H9 (cell line): ENCODE measurements at regions not wholly inside any gene's neighbourhood (a gene's known extent, or its start where the extent isn't known, plus 50 kb on each side); places are given as distances from the start of the nearest gene placed in this dataset.

Experiments used
- DNase-seq: peaks from one replicate; pipeline ENCODE4 v3.0.0-alpha.2; 2017
- H2AFZ ChIP-seq: one replicate; pipeline ENCODE4 v1.6.1; 2013; ENCODE audit warnings: mild to moderate bottlenecking, low read length, control low read depth, moderate library complexity
- H2AK5ac ChIP-seq: 2 replicates; pipeline ENCODE4 v1.6.1; 2013; ENCODE audit warnings: low read length, control low read depth, mixed read lengths; ENCODE audit not compliant: insufficient read length
- H2BK120ac ChIP-seq: one replicate; pipeline ENCODE4 v1.6.1; 2013; ENCODE audit warnings: low read depth, mild to moderate bottlenecking, low read length, control low read depth, inconsistent platforms; ENCODE audit not compliant: poor library complexity, severe bottlenecking
- H2BK12ac ChIP-seq: 2 replicates; pipeline ENCODE4 v1.6.1; 2013; ENCODE audit warnings: low read length, control low read depth, mixed read lengths, low read depth; ENCODE audit not compliant: insufficient read length
- H2BK15ac ChIP-seq: 2 replicates; pipeline ENCODE4 v1.6.1; 2013; ENCODE audit warnings: low read depth, low read length, control low read depth
- H2BK20ac ChIP-seq: one replicate; pipeline ENCODE4 v1.6.1; 2013; ENCODE audit warnings: low read depth, mild to moderate bottlenecking, low read length, control low read depth, inconsistent platforms; ENCODE audit not compliant: poor library complexity, severe bottlenecking
- H2BK5ac ChIP-seq: 2 replicates; pipeline ENCODE4 v1.6.1; 2013; ENCODE audit warnings: low read length, control low read depth, mixed read lengths; ENCODE audit not compliant: insufficient read length
- H3K14ac ChIP-seq: 2 replicates; pipeline ENCODE4 v1.6.1; 2013; ENCODE audit warnings: low read length, control low read depth; ENCODE audit not compliant: insufficient read depth
- H3K18ac ChIP-seq: 2 replicates; pipeline ENCODE4 v1.6.1; 2013; ENCODE audit warnings: low read depth, mild to moderate bottlenecking, mixed read lengths, low read length, control low read depth; ENCODE audit not compliant: insufficient read length
- H3K23ac ChIP-seq: 2 replicates; pipeline ENCODE4 v1.6.1; 2013; ENCODE audit warnings: low read length, control low read depth, mixed read lengths, low read depth; ENCODE audit not compliant: insufficient read length
- H3K23me2 ChIP-seq: 2 replicates; pipeline ENCODE4 v1.6.1; 2013; ENCODE audit warnings: low read depth, mild to moderate bottlenecking, mixed read lengths, low read length, control low read depth; ENCODE audit not compliant: insufficient read length, poor library complexity, severe bottlenecking
- H3K27ac ChIP-seq: 2 replicates; pipeline ENCODE4 v1.5.1; 2013; ENCODE audit warnings: low read length, control low read depth, mixed read lengths, low read depth; ENCODE audit not compliant: insufficient read length
- H3K27me3 ChIP-seq: 2 replicates; pipeline ENCODE4 v1.6.1; 2013; ENCODE audit warnings: low read length, control low read depth, inconsistent platforms; ENCODE audit not compliant: insufficient read depth
- H3K4ac ChIP-seq: 2 replicates; pipeline ENCODE4 v1.6.1; 2013; ENCODE audit warnings: low read depth, mild to moderate bottlenecking, control low read depth, inconsistent platforms, low read length, moderate library complexity
- H3K4me1 ChIP-seq: 2 replicates; pipeline ENCODE4 v1.6.1; 2013; ENCODE audit warnings: low read length, control low read depth, inconsistent platforms; ENCODE audit not compliant: insufficient read depth
- H3K4me2 ChIP-seq: 2 replicates; pipeline ENCODE4 v1.6.1; 2013; ENCODE audit warnings: low read length, control low read depth, mixed read lengths; ENCODE audit not compliant: insufficient read length, insufficient read depth
- H3K56ac ChIP-seq: 2 replicates; pipeline ENCODE4 v1.6.1; 2013; ENCODE audit warnings: low read depth, mild to moderate bottlenecking, mixed read lengths, low read length, control low read depth; ENCODE audit not compliant: insufficient read length
- H3K79me1 ChIP-seq: 2 replicates; pipeline ENCODE4 v1.6.1; 2013; ENCODE audit warnings: low read depth, mild to moderate bottlenecking, moderate library complexity, low read length, control low read depth, inconsistent platforms; ENCODE audit not compliant: insufficient read depth, poor library complexity, severe bottlenecking
- H3K79me2 ChIP-seq: 2 replicates; pipeline ENCODE4 v1.6.1; 2013; ENCODE audit warnings: low read length, control low read depth, inconsistent platforms; ENCODE audit not compliant: insufficient read depth
- H3K9ac ChIP-seq: 2 replicates; pipeline ENCODE4 v1.6.1; 2013; ENCODE audit warnings: low read length, control low read depth, mixed read lengths; ENCODE audit not compliant: insufficient read length; ENCODE audit errors: extremely low read depth
- H3K9me3 ChIP-seq: one replicate; pipeline ENCODE4 v1.6.1; 2013; ENCODE audit warnings: low read depth, low read length, inconsistent platforms; ENCODE audit not compliant: control insufficient read depth
- H3T11ph ChIP-seq: one replicate; pipeline ENCODE4 v1.6.1; 2013; ENCODE audit warnings: mild to moderate bottlenecking, low read length, control low read depth, inconsistent platforms
- H4K20me1 ChIP-seq: one replicate; pipeline ENCODE4 v1.6.1; 2013; ENCODE audit not compliant: control insufficient read depth, insufficient read length, insufficient read depth
- H4K5ac ChIP-seq: 2 replicates; pipeline ENCODE4 v1.6.1; 2013; ENCODE audit warnings: low read depth, mild to moderate bottlenecking, mixed read lengths, low read length, control low read depth; ENCODE audit not compliant: insufficient read length
- H4K8ac ChIP-seq: replicated peaks from 2 replicates; pipeline ENCODE4 v1.6.1; 2013; ENCODE audit warnings: low read length, control low read depth, mixed read lengths, low read depth; ENCODE audit not compliant: insufficient read length
- H4K91ac ChIP-seq: 2 replicates; pipeline ENCODE4 v1.6.1; 2013; ENCODE audit warnings: low read depth, mild to moderate bottlenecking, moderate library complexity, mixed read lengths, low read length, control low read depth; ENCODE audit not compliant: insufficient read length
- H3K27ac Mint-ChIP-seq, 3 experiments: 2 replicates in 2 of 3; 3 replicates in 1 of 3; pipeline ENCODE4 v1.8.0; 2020 to 2021; ENCODE audit warnings: mixed read lengths in 3 of 3, mild to moderate bottlenecking in 1 of 3, moderate library complexity in 1 of 3
- H3K27me3 Mint-ChIP-seq: 2 replicates; pipeline ENCODE4 v1.8.0; 2021; ENCODE audit warnings: low read depth, mild to moderate bottlenecking, moderate library complexity, mixed read lengths
- H3K36me3 Mint-ChIP-seq, 3 experiments: 2 replicates in 2 of 3; 3 replicates in 1 of 3; pipeline ENCODE4 v1.8.0; 2020 to 2021; ENCODE audit warnings: low read depth in 3 of 3, mixed read lengths in 3 of 3; ENCODE audit not compliant: insufficient read depth in 1 of 3
- H3K4me1 Mint-ChIP-seq, 2 experiments: 2 replicates each; pipeline ENCODE4 v1.8.0; 2020; ENCODE audit warnings: mixed read lengths in 2 of 2
- H3K4me3 Mint-ChIP-seq, 2 experiments: 2 replicates in 1 of 2; 3 replicates in 1 of 2; pipeline ENCODE4 v1.8.0; 2020 to 2021; ENCODE audit warnings: mild to moderate bottlenecking in 2 of 2, mixed read lengths in 2 of 2, moderate library complexity in 1 of 2
- H3K9me3 Mint-ChIP-seq, 2 experiments: 2 replicates in 1 of 2; 3 replicates in 1 of 2; pipeline ENCODE4 v1.8.0; 2020; ENCODE audit warnings: mild to moderate bottlenecking in 2 of 2, mixed read lengths in 2 of 2, moderate library complexity in 1 of 2
- WGBS: extraction: QIAGEN DNeasy Blood & Tissue Kit; methylation state at CpG from one replicate; pipeline ENCODE4 v1.1.7; 2013; ENCODE audit warnings: missing lambda C conversion rate, low lambda C conversion rate, mixed read lengths; ENCODE audit not compliant: insufficient read length; ENCODE audit errors: extremely low coverage; 5-methylcytosine and 5-hydroxymethylcytosine counted together
- TF ChIP-seq, protein P1 (sequence below): fragments of 200-600 bp; sonication (generic); conservative IDR thresholded peaks from 3 replicates; pipeline ENCODE4 v1.8.0; 2021; ENCODE audit warnings: antibody characterized with exemption, mild to moderate bottlenecking

DNA sequence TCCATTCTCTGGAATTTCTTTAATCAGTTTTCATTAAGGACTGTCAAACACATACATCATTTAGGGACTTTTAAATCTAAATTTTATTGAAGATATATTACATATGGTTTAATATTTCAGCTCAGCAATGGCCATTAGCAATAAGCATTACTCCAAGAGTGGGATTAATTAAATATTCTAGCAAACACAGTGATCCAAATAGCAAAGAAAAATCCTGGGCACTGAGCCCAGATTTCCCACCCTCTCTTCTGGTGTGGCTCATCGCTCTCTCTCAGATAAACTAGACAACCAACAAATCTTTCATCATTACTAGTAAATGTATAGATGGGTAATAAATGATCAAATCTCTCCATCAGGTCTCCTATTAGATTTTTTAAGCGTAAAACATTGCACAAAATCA, 53.5 kb upstream of the FOXD3 start:
- Mint-ChIP-seq H3K9me3 (no peaks in the 10 kb centered on the region), H3K4me1 (peaks cover 6 to 7% of the 10 kb centered on the region in 2 experiments), H3K36me3 (no peaks in the 10 kb centered on the region), H3K27me3 (0 out of 2 replicates have a peak, but pooled peaks cover 1% of the 10 kb centered on the region), H3K4me3 (no peak overlapping the region), H3K27ac (no peak overlapping the region)
- H2AK5ac ChIP-seq = no peak overlapping the region
- H2BK5ac ChIP-seq = no peak overlapping the region
- no peak overlapping the region for H4K5ac ChIP-seq
- no peaks in the 10 kb centered on the region for H3K79me2 ChIP-seq
- H3T11ph ChIP-seq = no peak overlapping the region
- H2AFZ ChIP-seq = no peak overlapping the region
- WGBS = no CpG with 5 or more reads among the region's 2 CpGs
- no peak overlapping the region for H3K23ac ChIP-seq
- no peak overlapping the region for H4K8ac ChIP-seq
- no peak overlapping the region for H3K56ac ChIP-seq
- no peak overlapping the region for H3K27ac ChIP-seq
- no peaks in the 10 kb centered on the region for H3K4me1 ChIP-seq
- H4K20me1 ChIP-seq = no peaks in the 10 kb centered on the region
- no peaks in the 10 kb centered on the region for H3K9me3 ChIP-seq
- no peak overlapping the region for H3K4me2 ChIP-seq
- H2BK20ac ChIP-seq = no peak overlapping the region
- H3K27me3 ChIP-seq = no peaks in the 10 kb centered on the region
- TF ChIP-seq, protein P1, sequence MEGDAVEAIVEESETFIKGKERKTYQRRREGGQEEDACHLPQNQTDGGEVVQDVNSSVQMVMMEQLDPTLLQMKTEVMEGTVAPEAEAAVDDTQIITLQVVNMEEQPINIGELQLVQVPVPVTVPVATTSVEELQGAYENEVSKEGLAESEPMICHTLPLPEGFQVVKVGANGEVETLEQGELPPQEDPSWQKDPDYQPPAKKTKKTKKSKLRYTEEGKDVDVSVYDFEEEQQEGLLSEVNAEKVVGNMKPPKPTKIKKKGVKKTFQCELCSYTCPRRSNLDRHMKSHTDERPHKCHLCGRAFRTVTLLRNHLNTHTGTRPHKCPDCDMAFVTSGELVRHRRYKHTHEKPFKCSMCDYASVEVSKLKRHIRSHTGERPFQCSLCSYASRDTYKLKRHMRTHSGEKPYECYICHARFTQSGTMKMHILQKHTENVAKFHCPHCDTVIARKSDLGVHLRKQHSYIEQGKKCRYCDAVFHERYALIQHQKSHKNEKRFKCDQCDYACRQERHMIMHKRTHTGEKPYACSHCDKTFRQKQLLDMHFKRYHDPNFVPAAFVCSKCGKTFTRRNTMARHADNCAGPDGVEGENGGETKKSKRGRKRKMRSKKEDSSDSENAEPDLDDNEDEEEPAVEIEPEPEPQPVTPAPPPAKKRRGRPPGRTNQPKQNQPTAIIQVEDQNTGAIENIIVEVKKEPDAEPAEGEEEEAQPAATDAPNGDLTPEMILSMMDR = no peak
- no peak overlapping the region for H3K18ac ChIP-seq
- no peak overlapping the region for H4K91ac ChIP-seq
- no peak overlapping the region for H3K14ac ChIP-seq
- no peak overlapping the region for H3K4ac ChIP-seq
- H3K9ac ChIP-seq = no peak overlapping the region
- no peaks in the 10 kb centered on the region for H3K23me2 ChIP-seq
- H2BK15ac ChIP-seq = no peak overlapping the region
- no peak overlapping the region for H2BK120ac ChIP-seq
- no peak overlapping the region for H2BK12ac ChIP-seq
- no peak for DNase-seq
- no peaks in the 10 kb centered on the region for H3K79me1 ChIP-seq
